H1 (cell line): ENCODE measurements at regions not wholly inside any gene's neighbourhood (a gene's known extent, or its start where the extent isn't known, plus 50 kb on each side); places are given as distances from the start of the nearest gene placed in this dataset.

Experiments
- CTCF ChIA-PET: fragments of 300-600 bp; sonication (Branson Sonifier 250); formaldehyde crosslinking; loops from one replicate; lab custom pipeline; 2021; ENCODE audit not compliant: partially characterized antibody; lab: Charles Lee
- POLR2A ChIA-PET: fragments of 300-600 bp; sonication (Branson Sonifier 250); formaldehyde crosslinking; loops from one replicate; lab custom pipeline; 2021; ENCODE audit warnings: inconsistent platforms; ENCODE audit not compliant: partially characterized antibody; lab: Charles Lee
- DNase-seq, 2 experiments: peaks; one replicate each; pipeline versions ENCODE4 v3.0.0 to v3.0.0-alpha.2; 2010 to 2022; ENCODE audit warnings: low spot score in 2 of 2, low read depth in 1 of 2, mixed read lengths in 1 of 2
- FAIRE-seq: peaks from 2 replicates; lab custom pipeline; 2011; peaks lifted over from hg19 to GRCh38; lab: Jason Lieb, UNC
- H2AFZ ChIP-seq: 2 replicates; pipeline ENCODE4 v1.8.1; 2012; ENCODE audit warnings: low read length, inconsistent platforms
- H2AK5ac ChIP-seq: 2 replicates; pipeline ENCODE4 v1.6.1; 2013; ENCODE audit warnings: low read depth, low read length
- H2BK120ac ChIP-seq: replicated peaks from 2 replicates; pipeline ENCODE3; 2013; ENCODE audit warnings: low read depth, low read length, inconsistent platforms
- H2BK12ac ChIP-seq: 2 replicates; pipeline ENCODE4 v1.6.1; 2013; ENCODE audit warnings: low read depth, low read length
- H2BK15ac ChIP-seq: 2 replicates; pipeline ENCODE4 v1.6.1; 2013; ENCODE audit warnings: low read length
- H2BK20ac ChIP-seq: 2 replicates; pipeline ENCODE4 v1.6.1; 2013; ENCODE audit warnings: low read length
- H2BK5ac ChIP-seq: 2 replicates; pipeline ENCODE4 v1.6.1; 2013; ENCODE audit warnings: low read depth, low read length
- H3K14ac ChIP-seq: 2 replicates; pipeline ENCODE4 v1.6.1; 2013; ENCODE audit warnings: inconsistent platforms; ENCODE audit not compliant: insufficient read length
- H3K18ac ChIP-seq: 2 replicates; pipeline ENCODE4 v1.6.1; 2013; ENCODE audit warnings: low read length; ENCODE audit errors: extremely low read depth
- H3K23ac ChIP-seq: 2 replicates; pipeline ENCODE4 v1.6.1; 2013; ENCODE audit warnings: inconsistent platforms; ENCODE audit not compliant: insufficient read length
- H3K23me2 ChIP-seq: 2 replicates; pipeline ENCODE4 v1.6.1; 2013; ENCODE audit warnings: low read depth, low read length
- H3K27ac ChIP-seq: 2 replicates; pipeline ENCODE4 v1.6.1; 2011; ENCODE audit warnings: low read depth, low read length, inconsistent platforms
- H3K27me3 ChIP-seq, 4 experiments: replicated peaks in 1 of 4; 1 replicate in 1 of 4; 2 replicates in 3 of 4; pipeline versions ENCODE4 v1.6.1 to v1.8.1; 2011 to 2013; ENCODE audit warnings: low read length in 3 of 4, mild to moderate bottlenecking in 3 of 4, inconsistent platforms in 2 of 4, mixed read lengths in 2 of 4, moderate library complexity in 1 of 4; ENCODE audit not compliant: control insufficient read depth in 3 of 4, insufficient read depth in 3 of 4; ENCODE audit errors: extremely low read depth in 1 of 4
- H3K36me3 ChIP-seq, 4 experiments: 2 replicates each; pipeline versions ENCODE4 v1.6.1 to v1.8.1; 2011 to 2013; ENCODE audit warnings: mild to moderate bottlenecking in 4 of 4, low read length in 3 of 4, moderate library complexity in 2 of 4, control low read depth in 1 of 4, inconsistent platforms in 1 of 4; ENCODE audit not compliant: insufficient read depth in 4 of 4, control insufficient read depth in 2 of 4
- H3K4ac ChIP-seq: replicated peaks from 2 replicates; pipeline ENCODE3; 2013; ENCODE audit warnings: low read length, low read depth, mixed read lengths, inconsistent platforms; ENCODE audit not compliant: insufficient read length
- H3K4me1 ChIP-seq, 4 experiments: replicated peaks in 1 of 4; 1 replicate in 1 of 4; 2 replicates in 3 of 4; pipeline versions ENCODE4 v1.6.1 to v1.8.1; 2011 to 2013; ENCODE audit warnings: low read length in 3 of 4, inconsistent platforms in 2 of 4, mixed read lengths in 1 of 4; ENCODE audit not compliant: insufficient read depth in 4 of 4, control insufficient read depth in 3 of 4
- H3K4me2 ChIP-seq, 2 experiments: 2 replicates each; pipeline versions ENCODE4 v1.6.1 to v1.8.1; 2011 to 2013; ENCODE audit warnings: low read depth in 2 of 2, low read length in 2 of 2, control low read depth in 1 of 2, inconsistent platforms in 1 of 2, mild to moderate bottlenecking in 1 of 2; ENCODE audit not compliant: insufficient read depth in 1 of 2
- H3K4me3 ChIP-seq, 4 experiments: fragments of 200-600, 300-600 bp in 1 of 4; sonication (generic), shearing (Covaris generic), sonication (Bioruptor Twin) in 1 of 4; 2 replicates each; pipeline versions ENCODE4 v1.5.1 to v1.8.1; 2011 to 2016; ENCODE audit warnings: low read length in 4 of 4, low read depth in 3 of 4, control low read depth in 2 of 4, inconsistent platforms in 2 of 4, mild to moderate bottlenecking in 2 of 4, mixed read lengths in 1 of 4, moderate library complexity in 1 of 4; ENCODE audit not compliant: insufficient read depth in 2 of 4; ENCODE audit errors: extremely low read depth in 1 of 4
- H3K56ac ChIP-seq: replicated peaks from 2 replicates; pipeline ENCODE3; 2013; ENCODE audit warnings: low read depth, mild to moderate bottlenecking, mixed read lengths, low read length, inconsistent platforms; ENCODE audit not compliant: insufficient read length
- H3K79me1 ChIP-seq: 2 replicates; pipeline ENCODE4 v1.6.1; 2013; ENCODE audit warnings: low read depth, low read length, control low read depth
- H3K79me2 ChIP-seq, 2 experiments: 2 replicates each; pipeline versions ENCODE4 v1.6.1 to v1.8.1; 2012 to 2013; ENCODE audit warnings: low read length in 2 of 2, mild to moderate bottlenecking in 2 of 2, inconsistent platforms in 1 of 2; ENCODE audit not compliant: insufficient read depth in 2 of 2, control insufficient read depth in 1 of 2
- H3K9ac ChIP-seq, 4 experiments: replicated peaks in 1 of 4; 1 replicate in 1 of 4; 2 replicates in 3 of 4; pipeline versions ENCODE4 v1.6.1 to v1.8.1; 2011 to 2013; ENCODE audit warnings: low read depth in 3 of 4, low read length in 3 of 4, control low read depth in 2 of 4, mild to moderate bottlenecking in 2 of 4, moderate library complexity in 2 of 4, inconsistent platforms in 1 of 4; ENCODE audit errors: extremely low read depth in 1 of 4
- H3K9me3 ChIP-seq, 2 experiments: 2 replicates each; pipeline versions ENCODE4 v1.6.1 to v1.8.1; 2012 to 2013; ENCODE audit warnings: mild to moderate bottlenecking in 2 of 2, moderate library complexity in 2 of 2, control low read depth in 1 of 2, inconsistent platforms in 1 of 2, low read depth in 1 of 2, low read length in 1 of 2, mixed read lengths in 1 of 2; ENCODE audit not compliant: insufficient read depth in 2 of 2
- H4K20me1 ChIP-seq, 2 experiments: replicated peaks in 1 of 2; 2 replicates each; pipeline versions ENCODE3 to v1.8.1; 2011 to 2013; ENCODE audit warnings: inconsistent platforms in 2 of 2, low read length in 2 of 2, mild to moderate bottlenecking in 1 of 2; ENCODE audit not compliant: insufficient read depth in 2 of 2, control insufficient read depth in 1 of 2
- H4K5ac ChIP-seq: 2 replicates; pipeline ENCODE4 v1.6.1; 2013; ENCODE audit warnings: low read length, low read depth, mixed read lengths, inconsistent platforms; ENCODE audit not compliant: insufficient read length
- H4K8ac ChIP-seq: 2 replicates; pipeline ENCODE4 v1.8.0; 2013; ENCODE audit warnings: mild to moderate bottlenecking, moderate library complexity, low read length, inconsistent platforms; ENCODE audit not compliant: insufficient read depth; ENCODE audit errors: extremely low read depth
- H4K91ac ChIP-seq: replicated peaks from 2 replicates; pipeline ENCODE3; 2013; ENCODE audit warnings: low read length, mixed read lengths, inconsistent platforms; ENCODE audit not compliant: insufficient read length
- PHF8 ChIP-seq: fragments of 200-600 bp; sonication (generic); conservative IDR thresholded peaks from 2 replicates; pipeline ENCODE4 v1.7.1; 2012; ENCODE audit warnings: low read depth, mild to moderate bottlenecking, inconsistent platforms, low read length, moderate library complexity
- POU5F1 ChIP-seq: IDR thresholded peaks from 2 replicates; pipeline ENCODE4 v1.6.1; 2011; ENCODE audit warnings: low read depth, mild to moderate bottlenecking, low read length, moderate library complexity
- RAD21 ChIP-seq, 2 experiments: IDR thresholded peaks in 1 of 2; conservative IDR thresholded peaks in 1 of 2; 2 replicates each; pipeline ENCODE4 v1.6.1; 2011; ENCODE audit warnings: low read depth in 2 of 2, low read length in 2 of 2, improper control_type of control experiment in 1 of 2, inconsistent platforms in 1 of 2, mild to moderate bottlenecking in 1 of 2, moderate library complexity in 1 of 2
- TCF12 ChIP-seq: IDR thresholded peaks from 2 replicates; pipeline ENCODE4 v1.6.1; 2011; ENCODE audit warnings: low read depth, mild to moderate bottlenecking, low read length
- ZNF274 ChIP-seq: IDR thresholded peaks from 2 replicates; pipeline ENCODE4 v1.7.0; 2012; ENCODE audit warnings: low read length, borderline replicate concordance; ENCODE audit errors: extremely low read depth
- WGBS, 2 experiments: shearing (Covaris generic) in 1 of 2; methylation state at CpG; one replicate each; pipeline versions ENCODE4 v1.1.6 to v1.1.7; 2013 to 2015; ENCODE audit warnings: low lambda C conversion rate in 2 of 2, mixed read lengths in 2 of 2, inconsistent platforms in 1 of 2, low coverage in 1 of 2, missing lambda C conversion rate in 1 of 2; ENCODE audit not compliant: insufficient replicate concordance in 2 of 2, insufficient coverage in 1 of 2, insufficient read length in 1 of 2; ENCODE audit errors: extremely low coverage in 1 of 2, missing lambda C conversion rate in 1 of 2; 5-methylcytosine and 5-hydroxymethylcytosine counted together
- TF ChIP-seq, protein P1 (sequence below), 3 experiments: IDR thresholded peaks; 1 replicate in 2 of 3; 2 replicates in 1 of 3; pipeline versions ENCODE4 v1.5.1 to v1.6.1; 2011; ENCODE audit warnings: low read length in 3 of 3, mild to moderate bottlenecking in 3 of 3, inconsistent platforms in 2 of 3, low read depth in 1 of 3, moderate library complexity in 1 of 3; ENCODE audit not compliant: insufficient read depth in 1 of 3; ENCODE audit errors: control extremely low read depth in 1 of 3

- POLR2A ChIA-PET: no interaction called here
- H3K56ac ChIP-seq: no peak overlapping the region
- no peak overlapping the region for H3K9ac ChIP-seq
- H3K79me1 ChIP-seq: no peaks in the 10 kb centered on the region
- no peaks in the 10 kb centered on the region for H3K23me2 ChIP-seq
- DNase-seq: no peak
- no peak overlapping the region for H4K91ac ChIP-seq
- no peak overlapping the region for H3K14ac ChIP-seq
- no peak overlapping the region for H2BK15ac ChIP-seq
- H4K8ac ChIP-seq: no peak overlapping the region
- H2AFZ ChIP-seq: no peak overlapping the region
- no peak overlapping the region for H3K18ac ChIP-seq
- TF ChIP-seq PHF8 (no peak), ZNF274 (no peak), POU5F1 (no peak), TCF12 (no peak), RAD21 (IDR thresholded peaks at IDR 0.05 in 1 of 2, conservative IDR thresholded peaks at IDR 0.05 in 1 of 2; ENCODE audit: low read depth in 2 of 2, low read length in 2 of 2) (peak; percentile 55 to 61)
- TF ChIP-seq, protein P1, sequence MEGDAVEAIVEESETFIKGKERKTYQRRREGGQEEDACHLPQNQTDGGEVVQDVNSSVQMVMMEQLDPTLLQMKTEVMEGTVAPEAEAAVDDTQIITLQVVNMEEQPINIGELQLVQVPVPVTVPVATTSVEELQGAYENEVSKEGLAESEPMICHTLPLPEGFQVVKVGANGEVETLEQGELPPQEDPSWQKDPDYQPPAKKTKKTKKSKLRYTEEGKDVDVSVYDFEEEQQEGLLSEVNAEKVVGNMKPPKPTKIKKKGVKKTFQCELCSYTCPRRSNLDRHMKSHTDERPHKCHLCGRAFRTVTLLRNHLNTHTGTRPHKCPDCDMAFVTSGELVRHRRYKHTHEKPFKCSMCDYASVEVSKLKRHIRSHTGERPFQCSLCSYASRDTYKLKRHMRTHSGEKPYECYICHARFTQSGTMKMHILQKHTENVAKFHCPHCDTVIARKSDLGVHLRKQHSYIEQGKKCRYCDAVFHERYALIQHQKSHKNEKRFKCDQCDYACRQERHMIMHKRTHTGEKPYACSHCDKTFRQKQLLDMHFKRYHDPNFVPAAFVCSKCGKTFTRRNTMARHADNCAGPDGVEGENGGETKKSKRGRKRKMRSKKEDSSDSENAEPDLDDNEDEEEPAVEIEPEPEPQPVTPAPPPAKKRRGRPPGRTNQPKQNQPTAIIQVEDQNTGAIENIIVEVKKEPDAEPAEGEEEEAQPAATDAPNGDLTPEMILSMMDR (IDR thresholded peaks at IDR 0.05; ENCODE audit: control extremely low read depth in 1 of 3, insufficient read depth in 1 of 3, low read depth in 1 of 3, low read length in 3 of 3): peak in 1 of 3 experiments; percentile 10; a peak in 1 of 4 replicates
- TF ChIP-seq, all 59 proteins: peak for 2
- H3K4me3 ChIP-seq: no peak overlapping the region
- H2BK120ac ChIP-seq: no peak overlapping the region
- CTCF ChIA-PET: interaction anchor here (1.5 kb wide), 1 partner anchor 20 kb away, joined by 7 read pairs; no protein-coding TSS in a partner anchor
- no peaks in the 10 kb centered on the region for H3K27me3 ChIP-seq
- H3K4me2 ChIP-seq: no peak overlapping the region
- no peaks in the 10 kb centered on the region for H4K20me1 ChIP-seq
- no peak for FAIRE-seq
- no peak overlapping the region for H2BK12ac ChIP-seq
- no peak overlapping the region for H4K5ac ChIP-seq
- no peak overlapping the region for H3K4ac ChIP-seq
- H2AK5ac ChIP-seq: no peak overlapping the region
- H3K9me3 ChIP-seq: no peaks in the 10 kb centered on the region
- H3K4me1 ChIP-seq: no peaks in the 10 kb centered on the region
- WGBS, 2 experiments: 28% methylated on average over 2 of the region's 2 CpGs; no CpG with 5 or more reads in 1 of the 2 experiments
- H2BK20ac ChIP-seq: no peak overlapping the region
- no peak overlapping the region for H3K23ac ChIP-seq
- no peak overlapping the region for H2BK5ac ChIP-seq
- H3K79me2 ChIP-seq: no peaks in the 10 kb centered on the region
- no peak overlapping the region for H3K27ac ChIP-seq
- no peaks in the 10 kb centered on the region for H3K36me3 ChIP-seq
Measured at GRCh38 chr3:80688814-80689213, 921.0 kb upstream of the ROBO1 start.
